SU-DHL-6 (cell line): ENCODE measurements at regions not wholly inside any gene's neighbourhood (a gene's known extent, or its start where the extent isn't known, plus 50 kb on each side); places are given as distances from the start of the nearest gene placed in this dataset.

Experiments used
- H2AFZ ChIP-seq: fragments of 200-600 bp; sonication (generic); 2 replicates; pipeline ENCODE4 v1.6.1; 2014; ENCODE audit warnings: low read depth, mild to moderate bottlenecking, moderate library complexity, mixed read lengths, antibody characterized with exemption, low read length; ENCODE audit not compliant: severe bottlenecking
- H3F3A ChIP-seq: fragments of 200-600 bp; shearing (Covaris generic); 2 replicates; pipeline ENCODE4 v1.6.0; 2016; ENCODE audit warnings: antibody characterized with exemption, mild to moderate bottlenecking; ENCODE audit not compliant: insufficient read depth
- H3K27ac ChIP-seq: fragments of 200-600 bp; sonication (generic); 2 replicates; pipeline ENCODE4 v1.5.1; 2016; ENCODE audit warnings: low read depth, mild to moderate bottlenecking, low read length, moderate library complexity, mixed read lengths
- H3K27me3 ChIP-seq: fragments of 200-600 bp; sonication (generic), shearing (Covaris generic); 2 replicates; pipeline ENCODE4 v1.6.0; 2014; ENCODE audit warnings: mild to moderate bottlenecking, low read length
- H3K36me3 ChIP-seq: fragments of 200-600 bp; sonication (generic); 2 replicates; pipeline ENCODE4 v1.6.1; 2014; ENCODE audit warnings: mild to moderate bottlenecking, low read length, mixed read lengths
- H3K4me2 ChIP-seq: fragments of 300-600, 200-600 bp; shearing (Covaris generic), sonication (generic); 2 replicates; pipeline ENCODE4 v1.6.0; 2014; ENCODE audit warnings: low read length, low read depth, mild to moderate bottlenecking; ENCODE audit not compliant: poor library complexity, severe bottlenecking
- H3K4me3 ChIP-seq: fragments of 200-600 bp; sonication (generic); 2 replicates; pipeline ENCODE4 v1.5.1; 2014; ENCODE audit warnings: antibody characterized with exemption, low read length, mild to moderate bottlenecking, mixed read lengths; ENCODE audit not compliant: insufficient read depth, poor library complexity, severe bottlenecking
- H3K79me2 ChIP-seq: fragments of 200-600 bp; sonication (generic); 2 replicates; pipeline ENCODE4 v1.6.1; 2014; ENCODE audit warnings: mild to moderate bottlenecking, low read length, moderate library complexity; ENCODE audit not compliant: insufficient read depth
- H3K9ac ChIP-seq: fragments of 200-600 bp; sonication (generic); 2 replicates; pipeline ENCODE4 v1.7.0; 2014; ENCODE audit warnings: mild to moderate bottlenecking, low read length
- H3K9me2 ChIP-seq: fragments of 200-600 bp; sonication (generic); replicated peaks from 2 replicates; pipeline ENCODE4 v1.6.1; 2014; ENCODE audit warnings: low read length; ENCODE audit not compliant: insufficient read depth
- H3K9me3 ChIP-seq: fragments of 200-600 bp; sonication (generic); 2 replicates; pipeline ENCODE4 v1.6.1; 2014; ENCODE audit warnings: low read length, mixed read lengths; ENCODE audit not compliant: insufficient read depth
- H4K20me1 ChIP-seq: fragments of 200-600 bp; sonication (generic); 2 replicates; pipeline ENCODE4 v1.6.1; 2014; ENCODE audit warnings: low read depth, mild to moderate bottlenecking, antibody characterized with exemption, low read length, moderate library complexity, mixed read lengths
- EZH2phosphoT487 ChIP-seq: fragments of 200-600 bp; sonication (generic), shearing (Covaris generic); conservative IDR thresholded peaks from 2 replicates; pipeline ENCODE4 v1.6.1; 2018; ENCODE audit warnings: mild to moderate bottlenecking, antibody characterized with exemption, low read length, moderate library complexity, mixed read lengths
- TF ChIP-seq, protein P1 (sequence below): fragments of 200-600 bp; sonication (generic); IDR thresholded peaks from one replicate; pipeline ENCODE4 v1.5.1; 2017; ENCODE audit warnings: antibody characterized with exemption, mild to moderate bottlenecking, low read length, moderate library complexity; ENCODE audit not compliant: insufficient read depth, poor library complexity, severe bottlenecking

GRCh38 chr11:44397586-44398178 lies 87.7 kb upstream of the ALX4 start:
- Histone ChIP-seq H3K9me2 (no peaks in the 10 kb centered on the region), H3K9me3 (no peaks in the 10 kb centered on the region), H3K36me3 (no peaks in the 10 kb centered on the region), H3K9ac (no peak overlapping the region), H4K20me1 (no peaks in the 10 kb centered on the region), H2AFZ (no peak overlapping the region), H3F3A (no peaks in the 10 kb centered on the region), H3K27ac (no peak overlapping the region), H3K27me3 (no peaks in the 10 kb centered on the region), H3K4me3 (no peak overlapping the region), H3K4me2 (no peak overlapping the region), H3K79me2 (no peaks in the 10 kb centered on the region)
- no peak for TF ChIP-seq EZH2phosphoT487
- TF ChIP-seq, protein P1, sequence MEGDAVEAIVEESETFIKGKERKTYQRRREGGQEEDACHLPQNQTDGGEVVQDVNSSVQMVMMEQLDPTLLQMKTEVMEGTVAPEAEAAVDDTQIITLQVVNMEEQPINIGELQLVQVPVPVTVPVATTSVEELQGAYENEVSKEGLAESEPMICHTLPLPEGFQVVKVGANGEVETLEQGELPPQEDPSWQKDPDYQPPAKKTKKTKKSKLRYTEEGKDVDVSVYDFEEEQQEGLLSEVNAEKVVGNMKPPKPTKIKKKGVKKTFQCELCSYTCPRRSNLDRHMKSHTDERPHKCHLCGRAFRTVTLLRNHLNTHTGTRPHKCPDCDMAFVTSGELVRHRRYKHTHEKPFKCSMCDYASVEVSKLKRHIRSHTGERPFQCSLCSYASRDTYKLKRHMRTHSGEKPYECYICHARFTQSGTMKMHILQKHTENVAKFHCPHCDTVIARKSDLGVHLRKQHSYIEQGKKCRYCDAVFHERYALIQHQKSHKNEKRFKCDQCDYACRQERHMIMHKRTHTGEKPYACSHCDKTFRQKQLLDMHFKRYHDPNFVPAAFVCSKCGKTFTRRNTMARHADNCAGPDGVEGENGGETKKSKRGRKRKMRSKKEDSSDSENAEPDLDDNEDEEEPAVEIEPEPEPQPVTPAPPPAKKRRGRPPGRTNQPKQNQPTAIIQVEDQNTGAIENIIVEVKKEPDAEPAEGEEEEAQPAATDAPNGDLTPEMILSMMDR, result no peak

GRCh38 chr11:44398266-44399030 lies 88.5 kb upstream of the ALX4 start:
- H3K79me2 ChIP-seq, result no peaks in the 10 kb centered on the region
- TF ChIP-seq, protein P1, result no peak
- no peak for TF ChIP-seq EZH2phosphoT487

GRCh38 chr11:44399968-44400367 lies 90.0 kb upstream of the ALX4 start:
- Histone ChIP-seq H3K79me2 (no peaks in the 10 kb centered on the region), H3F3A (no peaks in the 10 kb centered on the region), H3K27me3 (no peaks in the 10 kb centered on the region), H3K9ac (no peak overlapping the region), H3K27ac (no peak overlapping the region), H3K4me3 (no peak overlapping the region), H3K9me2 (no peaks in the 10 kb centered on the region), H4K20me1 (no peaks in the 10 kb centered on the region), H2AFZ (no peak overlapping the region), H3K4me2 (no peak overlapping the region), H3K9me3 (no peaks in the 10 kb centered on the region), H3K36me3 (no peaks in the 10 kb centered on the region)
- TF ChIP-seq, protein P1, result no peak
- no peak for TF ChIP-seq EZH2phosphoT487

More at GRCh38 chr11:44398266-44399030, 88.5 kb upstream of the ALX4 start:
- no peaks in the 10 kb centered on the region for H3K36me3 ChIP-seq
- H3K9me3 ChIP-seq, result no peaks in the 10 kb centered on the region
- H3K9ac ChIP-seq, result no peak overlapping the region
- no peaks in the 10 kb centered on the region for H3K27me3 ChIP-seq
- no peak overlapping the region for H3K27ac ChIP-seq
- H3K4me3 ChIP-seq, result no peak overlapping the region
- no peaks in the 10 kb centered on the region for H3F3A ChIP-seq
- H3K4me2 ChIP-seq, result no peak overlapping the region
- no peaks in the 10 kb centered on the region for H4K20me1 ChIP-seq
- no peaks in the 10 kb centered on the region for H3K9me2 ChIP-seq
- H2AFZ ChIP-seq, result no peak overlapping the region
